Erythroblast (primary cell): ENCODE measurements at regions not wholly inside any gene's neighbourhood (a gene's known extent, or its start where the extent isn't known, plus 50 kb on each side); places are given as distances from the start of the nearest gene placed in this dataset.

Experiments
- DNase-seq, 2 experiments: peaks; one replicate each; lab custom pipeline; 2025; lab: John Stamatoyannopoulos, UW
- GATA1 ChIP-seq: IDR thresholded peaks from 2 replicates; pipeline ENCODE4 v1.6.1; 2011; ENCODE audit warnings: low read depth, mild to moderate bottlenecking, control low read depth, low read length, moderate library complexity
- POLR2A ChIP-seq: IDR thresholded peaks from 2 replicates; pipeline ENCODE4 v1.6.1; 2011; ENCODE audit warnings: mild to moderate bottlenecking, low read length

- DNase-seq: no peak
- no peak for TF ChIP-seq GATA1
- no peak for TF ChIP-seq POLR2A
Measured at GRCh38 chr5:143716881-143717280, 95.1 kb upstream of the HMHB1 start.

GRCh38 chr5:143715616-143716015 lies 96.3 kb upstream of the HMHB1 start:
- no peak for DNase-seq
- TF ChIP-seq POLR2A (no peak), GATA1 (no peak)

DNA sequence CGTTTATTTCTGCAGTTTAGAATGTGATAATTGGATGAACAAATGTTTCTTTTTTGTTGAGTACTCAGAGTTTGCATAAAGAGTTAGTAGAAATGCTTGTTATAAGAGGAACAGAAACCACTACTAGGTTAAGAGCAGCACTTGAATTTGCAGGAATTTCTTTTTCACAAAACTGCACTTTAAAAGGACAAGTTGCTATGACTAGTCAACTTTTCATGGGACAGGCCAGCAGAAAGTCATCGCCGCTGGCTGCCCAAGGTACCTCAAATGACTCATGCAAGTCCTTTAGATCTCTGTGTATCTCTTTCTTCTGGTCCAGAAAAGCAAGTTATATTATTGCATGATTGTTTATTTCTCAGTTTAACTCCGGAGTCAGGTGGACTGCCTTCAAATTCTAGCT lies 97.3 kb upstream of the HMHB1 start:
- no peak for DNase-seq
- TF ChIP-seq GATA1: no peak

DNA sequence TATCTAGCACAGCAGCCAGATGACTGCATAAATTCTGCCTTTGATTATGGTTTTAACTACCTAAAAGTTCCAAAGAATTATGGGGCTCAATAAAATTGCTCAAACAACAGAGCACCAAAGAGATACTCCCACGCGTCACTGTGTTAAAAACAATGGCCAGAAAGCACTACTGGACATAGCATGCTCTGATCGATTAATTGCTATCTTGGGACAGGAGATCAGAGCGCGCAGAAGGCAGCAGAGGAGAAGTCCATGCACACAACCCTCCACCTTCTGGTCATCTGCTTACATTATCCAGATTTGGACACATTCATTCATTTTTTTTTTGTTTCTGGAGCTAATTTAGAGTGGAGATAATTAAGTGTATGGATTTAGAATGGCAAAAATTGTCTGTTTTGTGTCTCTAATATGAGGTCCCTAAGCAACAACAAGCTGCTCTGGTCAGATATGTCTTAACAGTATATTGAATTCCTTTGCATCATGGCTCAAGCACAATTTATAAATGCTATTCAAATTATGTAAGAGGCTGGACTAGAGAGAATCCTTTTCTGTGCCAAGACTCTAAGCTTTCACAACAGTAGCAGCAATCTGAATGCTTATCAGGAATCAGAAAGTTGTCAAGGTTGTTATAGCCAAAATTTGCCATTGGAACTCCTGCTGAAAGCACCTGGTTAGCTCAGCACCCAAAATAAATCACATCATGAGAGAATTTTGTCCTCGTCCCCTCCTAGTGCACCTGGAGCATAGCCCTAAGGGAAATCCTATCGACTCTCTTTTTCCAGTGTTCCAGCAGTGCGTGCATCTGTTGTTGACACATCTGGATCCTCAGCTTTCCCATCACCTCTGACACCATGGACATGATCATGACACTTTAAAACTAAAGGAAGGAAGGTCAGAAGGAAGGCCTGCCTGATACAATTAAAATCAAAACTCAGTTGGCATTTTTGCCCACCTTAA lies 98.6 kb upstream of the HMHB1 start:
- no peak for TF ChIP-seq POLR2A
- no peak for TF ChIP-seq GATA1
- DNase-seq: no peak

- TF ChIP-seq POLR2A (no peak), GATA1 (no peak)
- no peak for DNase-seq
Measured at GRCh38 chr5:143708672-143709071, 103.3 kb upstream of the HMHB1 start.

- no peak for DNase-seq
- TF ChIP-seq GATA1 (no peak), POLR2A (no peak)
Measured at GRCh38 chr5:143707806-143708205, 104.2 kb upstream of the HMHB1 start.

GRCh38 chr5:143705381-143705780 lies 106.6 kb upstream of the HMHB1 start:
- no peak for DNase-seq
- no peak for TF ChIP-seq GATA1
- no peak for TF ChIP-seq POLR2A

DNA sequence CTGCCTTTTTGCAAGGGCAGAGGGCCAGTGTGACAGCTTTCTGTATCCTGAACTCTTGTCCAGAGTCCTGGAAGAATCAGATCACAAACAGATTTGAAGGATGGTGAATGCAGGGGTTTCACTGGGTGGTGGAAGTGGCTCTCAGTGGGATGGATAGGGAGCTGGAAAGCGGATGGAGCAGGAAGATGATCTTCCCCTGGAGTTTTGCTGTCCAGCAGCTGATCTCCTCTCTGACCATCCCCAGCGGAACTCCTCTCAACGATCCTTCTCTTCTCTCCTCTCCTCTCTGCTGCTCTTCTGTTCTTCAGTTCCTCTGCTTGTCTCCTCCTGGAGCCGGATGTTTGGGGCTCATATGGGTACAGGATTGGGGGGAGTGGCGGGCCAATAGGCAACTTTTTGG lies 108.3 kb upstream of the HMHB1 start:
- TF ChIP-seq GATA1: no peak
- DNase-seq: no peak

DNA sequence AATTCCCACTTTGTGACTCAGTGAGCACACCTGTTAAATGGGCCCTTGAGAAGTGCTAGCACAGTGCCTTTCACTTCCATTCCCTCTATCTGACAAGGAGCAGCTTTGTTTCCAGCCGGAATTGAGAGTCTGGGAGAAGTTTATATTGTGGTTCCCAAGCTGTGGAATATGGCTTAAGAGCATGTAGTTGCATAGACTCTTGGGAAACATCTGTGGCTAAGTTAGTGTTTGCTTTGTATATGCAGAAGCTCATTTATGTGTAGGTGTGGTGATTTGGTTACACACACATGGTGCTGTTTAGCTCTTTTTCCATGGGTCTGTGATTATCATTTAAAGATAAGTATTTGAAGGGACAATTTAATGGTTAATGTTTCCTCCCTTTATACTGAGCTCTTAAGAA lies 110.5 kb upstream of the HMHB1 start:
- no peak for TF ChIP-seq POLR2A
- no peak for TF ChIP-seq GATA1
- no peak for DNase-seq

- TF ChIP-seq GATA1 (no peak), POLR2A (no peak)
- DNase-seq: no peak
Measured at GRCh38 chr5:143700994-143701393, 111.0 kb upstream of the HMHB1 start.

GRCh38 chr5:143699121-143699520 lies 112.8 kb upstream of the HMHB1 start:
- DNase-seq: no peak
- TF ChIP-seq GATA1: no peak
- no peak for TF ChIP-seq POLR2A

DNA sequence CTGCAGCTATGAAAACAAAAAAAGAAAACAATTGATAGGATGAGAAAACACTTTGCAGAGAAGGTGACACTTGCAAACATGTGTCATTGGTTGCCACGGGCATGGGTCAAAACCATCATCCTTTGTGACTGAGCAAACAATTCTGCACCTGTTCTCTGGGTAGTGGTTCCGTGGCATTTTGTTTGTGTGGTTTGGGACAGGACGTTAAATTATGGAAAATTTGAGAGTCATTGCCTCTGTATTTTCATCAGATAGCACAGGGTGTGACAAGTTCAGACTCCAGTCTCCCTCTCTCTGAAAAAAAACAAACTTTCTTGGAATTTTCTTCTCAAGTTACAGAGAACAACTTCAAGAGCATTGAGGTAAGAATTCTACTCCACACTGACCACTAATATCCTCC lies 113.4 kb upstream of the HMHB1 start:
- no peak for DNase-seq
- TF ChIP-seq GATA1 (no peak), POLR2A (no peak)

DNA sequence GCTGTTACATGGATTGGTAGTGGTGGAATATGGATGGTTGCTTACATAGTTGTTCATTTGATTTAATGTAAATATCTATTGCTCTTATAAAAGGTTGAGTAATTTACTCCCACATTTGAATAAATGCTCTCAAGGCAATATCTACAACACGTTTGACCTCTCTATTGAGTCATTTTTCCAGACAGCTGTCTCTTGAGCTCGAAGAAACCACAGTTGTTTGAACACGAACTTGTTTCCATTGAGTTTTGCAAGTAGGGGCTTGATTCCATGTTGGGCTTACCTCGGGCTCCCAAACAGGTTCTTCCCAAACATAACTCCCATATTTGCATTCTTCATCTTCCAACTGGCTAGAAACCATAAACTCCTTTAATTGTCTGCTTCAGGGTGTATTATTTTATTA lies 115.0 kb upstream of the HMHB1 start:
- TF ChIP-seq GATA1 (no peak), POLR2A (no peak)
- DNase-seq: no peak

- TF ChIP-seq POLR2A (no peak), GATA1 (no peak)
Measured at GRCh38 chr5:143695941-143696340, 116.0 kb upstream of the HMHB1 start.

GRCh38 chr5:143695244-143695864 lies 116.6 kb upstream of the HMHB1 start:
- no peak for TF ChIP-seq POLR2A
- no peak for DNase-seq

More at GRCh38 chr5:143695941-143696340, 116.0 kb upstream of the HMHB1 start:
- no peak for DNase-seq
